ENCODE measurements at regions not wholly inside any gene's neighbourhood (a gene's known extent, or its start where the extent isn't known, plus 50 kb on each side); places are given as distances from the start of the nearest gene placed in this dataset.

- TF ChIP-seq TAF1 (IDR thresholded peaks at IDR 0.05; ENCODE audit: borderline replicate concordance, insufficient read depth, low read length): no peak
- no peak for TF ChIP-seq SIN3A (IDR thresholded peaks at IDR 0.05; ENCODE audit: borderline replicate concordance, insufficient read depth, low read length)
- no peak for TF ChIP-seq FOXP2 (optimal IDR thresholded peaks at IDR 0.05; ENCODE audit: borderline replicate concordance, extremely low read depth, extremely low read length, insufficient read depth)
- TF ChIP-seq REST (IDR thresholded peaks at IDR 0.05; ENCODE audit: insufficient read depth in 1 of 2, low read depth in 2 of 2, low read length in 2 of 2): no peak
- no peak for TF ChIP-seq POLR2AphosphoS5 (IDR thresholded peaks at IDR 0.05; ENCODE audit: low read depth, low read length)
Observed at GRCh38 chr13:40273253-40274025, 393.0 kb downstream of the FOXO1 start.

GRCh38 chr13:40274103-40274502, 392.3 kb downstream of the FOXO1 start:
- TF ChIP-seq TAF1 (IDR thresholded peaks at IDR 0.05; ENCODE audit: borderline replicate concordance, insufficient read depth, low read length) (no peak), POLR2AphosphoS5 (IDR thresholded peaks at IDR 0.05; ENCODE audit: low read depth, low read length) (no peak), FOXP2 (optimal IDR thresholded peaks at IDR 0.05; ENCODE audit: borderline replicate concordance, extremely low read depth, extremely low read length, insufficient read depth) (no peak), REST (IDR thresholded peaks at IDR 0.05; ENCODE audit: insufficient read depth in 1 of 2, low read depth in 2 of 2, low read length in 2 of 2) (no peak), SIN3A (IDR thresholded peaks at IDR 0.05; ENCODE audit: borderline replicate concordance, insufficient read depth, low read length) (no peak)

GRCh38 chr13:40275155-40275554, 391.3 kb downstream of the FOXO1 start:
- TF ChIP-seq REST (IDR thresholded peaks at IDR 0.05; ENCODE audit: insufficient read depth in 1 of 2, low read depth in 2 of 2, low read length in 2 of 2) (no peak), FOXP2 (optimal IDR thresholded peaks at IDR 0.05; ENCODE audit: borderline replicate concordance, extremely low read depth, extremely low read length, insufficient read depth) (no peak), SIN3A (IDR thresholded peaks at IDR 0.05; ENCODE audit: borderline replicate concordance, insufficient read depth, low read length) (no peak)

- no peak for TF ChIP-seq TAF1 (IDR thresholded peaks at IDR 0.05; ENCODE audit: borderline replicate concordance, insufficient read depth, low read length)
- TF ChIP-seq REST (IDR thresholded peaks at IDR 0.05; ENCODE audit: insufficient read depth in 1 of 2, low read depth in 2 of 2, low read length in 2 of 2): no peak
- TF ChIP-seq FOXP2 (optimal IDR thresholded peaks at IDR 0.05; ENCODE audit: borderline replicate concordance, extremely low read depth, extremely low read length, insufficient read depth): no peak
- TF ChIP-seq SIN3A (IDR thresholded peaks at IDR 0.05; ENCODE audit: borderline replicate concordance, insufficient read depth, low read length): no peak
- no peak for TF ChIP-seq POLR2AphosphoS5 (IDR thresholded peaks at IDR 0.05; ENCODE audit: low read depth, low read length)
Observed at GRCh38 chr13:40275636-40276035, 390.8 kb downstream of the FOXO1 start.

Data from PFSK-1 (cell line).